ENCODE measurements at regions not wholly inside any gene's neighbourhood (a gene's known extent, or its start where the extent isn't known, plus 50 kb on each side); places are given as distances from the start of the nearest gene placed in this dataset.
"Not testable (repeated sequence)": the region's sequence is repeated elsewhere in the genome, so short reads cannot be mapped to it uniquely, and the experiment has no call there.

DNA sequence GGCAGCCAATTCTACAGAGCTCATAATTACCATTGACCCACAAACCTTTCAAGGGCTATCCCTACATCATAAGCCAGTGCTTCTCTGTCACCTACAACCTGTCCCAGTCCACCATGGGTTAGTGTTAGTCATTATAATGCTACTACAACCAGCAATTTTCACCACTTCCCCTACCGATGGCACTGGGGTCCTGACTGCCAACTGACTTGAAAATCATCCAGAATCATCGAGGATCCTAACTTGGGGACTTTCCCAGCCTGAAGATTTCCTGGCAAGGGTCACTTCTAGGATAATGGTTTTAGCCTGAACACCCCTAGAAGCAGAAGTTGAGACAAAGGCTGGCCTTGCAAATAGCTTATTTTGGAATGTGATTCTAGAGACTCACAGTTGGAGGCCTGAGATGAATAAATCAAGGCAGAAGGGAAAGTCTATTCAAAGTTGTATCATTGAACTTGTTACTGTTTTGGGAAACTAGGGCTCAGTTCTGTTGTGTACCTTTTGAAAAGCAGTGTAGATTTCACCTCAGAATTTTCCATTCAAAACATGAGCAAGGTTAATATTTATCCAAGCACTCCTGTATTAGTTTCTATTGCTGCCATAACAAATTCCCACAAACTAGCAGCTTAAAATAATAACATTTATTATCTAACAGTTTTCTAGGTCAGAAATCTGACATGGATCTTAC lies 633.0 kb downstream of the LRRC70 start:
- no peaks in the 10 kb centered on the region for H3K4me1 Mint-ChIP-seq
- no peak for DNase-seq (ENCODE audit: low read depth, low spot score)
- H3K36me3 Mint-ChIP-seq (ENCODE audit: low read depth), result no peaks in the 10 kb centered on the region
- H3K27ac Mint-ChIP-seq (ENCODE audit: unreplicated experiment), result no peak overlapping the region
- H3K9me3 Mint-ChIP-seq, result no peaks in the 10 kb centered on the region
- H3K4me3 Mint-ChIP-seq, result no peak overlapping the region
- TF ChIP-seq, protein P1, sequence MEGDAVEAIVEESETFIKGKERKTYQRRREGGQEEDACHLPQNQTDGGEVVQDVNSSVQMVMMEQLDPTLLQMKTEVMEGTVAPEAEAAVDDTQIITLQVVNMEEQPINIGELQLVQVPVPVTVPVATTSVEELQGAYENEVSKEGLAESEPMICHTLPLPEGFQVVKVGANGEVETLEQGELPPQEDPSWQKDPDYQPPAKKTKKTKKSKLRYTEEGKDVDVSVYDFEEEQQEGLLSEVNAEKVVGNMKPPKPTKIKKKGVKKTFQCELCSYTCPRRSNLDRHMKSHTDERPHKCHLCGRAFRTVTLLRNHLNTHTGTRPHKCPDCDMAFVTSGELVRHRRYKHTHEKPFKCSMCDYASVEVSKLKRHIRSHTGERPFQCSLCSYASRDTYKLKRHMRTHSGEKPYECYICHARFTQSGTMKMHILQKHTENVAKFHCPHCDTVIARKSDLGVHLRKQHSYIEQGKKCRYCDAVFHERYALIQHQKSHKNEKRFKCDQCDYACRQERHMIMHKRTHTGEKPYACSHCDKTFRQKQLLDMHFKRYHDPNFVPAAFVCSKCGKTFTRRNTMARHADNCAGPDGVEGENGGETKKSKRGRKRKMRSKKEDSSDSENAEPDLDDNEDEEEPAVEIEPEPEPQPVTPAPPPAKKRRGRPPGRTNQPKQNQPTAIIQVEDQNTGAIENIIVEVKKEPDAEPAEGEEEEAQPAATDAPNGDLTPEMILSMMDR (conservative IDR thresholded peaks at IDR 0.05), result no peak
- H3K27me3 Mint-ChIP-seq (ENCODE audit: low read depth), result no peaks in the 10 kb centered on the region

DNA sequence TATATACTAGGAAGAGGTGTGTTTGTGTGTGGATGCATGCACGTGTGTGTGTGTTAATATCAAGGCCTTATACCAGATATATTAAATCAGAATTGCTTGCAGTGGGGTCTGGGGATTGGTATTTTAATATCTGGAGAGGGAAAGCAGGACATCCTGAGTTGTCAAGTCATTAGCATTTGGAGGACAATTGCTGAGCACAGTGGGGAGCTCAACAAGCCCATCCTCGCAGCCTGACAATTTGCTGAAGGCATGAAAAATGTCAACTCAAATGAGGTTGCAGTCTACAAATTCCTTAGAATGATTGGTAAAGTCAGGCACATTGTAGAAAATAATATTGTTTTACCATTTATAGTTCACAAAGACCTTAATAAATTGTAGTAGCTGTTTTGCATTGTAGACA lies 627.4 kb downstream of the LRRC70 start:
- no peaks in the 10 kb centered on the region for H3K4me1 Mint-ChIP-seq
- no peak overlapping the region for H3K27ac Mint-ChIP-seq (ENCODE audit: unreplicated experiment)
- DNase-seq (ENCODE audit: low read depth, low spot score), result no peak
- H3K9me3 Mint-ChIP-seq, result no peaks in the 10 kb centered on the region
- H3K4me3 Mint-ChIP-seq, result no peak overlapping the region
- TF ChIP-seq, protein P1 (conservative IDR thresholded peaks at IDR 0.05), result no peak
- no peaks in the 10 kb centered on the region for H3K36me3 Mint-ChIP-seq (ENCODE audit: low read depth)
- H3K27me3 Mint-ChIP-seq (ENCODE audit: low read depth), result no peaks in the 10 kb centered on the region

DNA sequence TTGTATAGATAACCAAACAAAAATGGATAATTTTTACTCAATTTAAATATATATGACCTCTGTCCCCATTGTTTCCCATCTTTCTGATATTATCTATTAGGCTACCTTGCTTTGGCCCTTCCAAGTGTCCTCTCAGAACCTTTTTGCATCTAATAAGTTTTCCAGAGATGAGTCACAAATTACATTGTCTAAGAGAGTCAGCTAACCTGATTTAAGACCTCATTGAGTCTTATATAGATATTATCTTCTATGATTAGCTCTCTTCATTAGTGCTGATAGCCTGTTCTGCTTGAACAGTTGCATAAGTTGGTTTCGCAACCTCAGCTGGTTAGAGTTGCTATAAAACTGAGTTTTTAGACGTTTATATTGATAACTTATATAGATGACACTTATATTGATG lies 623.1 kb downstream of the LRRC70 start:
- no peak overlapping the region for H3K27ac Mint-ChIP-seq (ENCODE audit: unreplicated experiment)
- H3K4me1 Mint-ChIP-seq, result no peaks in the 10 kb centered on the region

DNA sequence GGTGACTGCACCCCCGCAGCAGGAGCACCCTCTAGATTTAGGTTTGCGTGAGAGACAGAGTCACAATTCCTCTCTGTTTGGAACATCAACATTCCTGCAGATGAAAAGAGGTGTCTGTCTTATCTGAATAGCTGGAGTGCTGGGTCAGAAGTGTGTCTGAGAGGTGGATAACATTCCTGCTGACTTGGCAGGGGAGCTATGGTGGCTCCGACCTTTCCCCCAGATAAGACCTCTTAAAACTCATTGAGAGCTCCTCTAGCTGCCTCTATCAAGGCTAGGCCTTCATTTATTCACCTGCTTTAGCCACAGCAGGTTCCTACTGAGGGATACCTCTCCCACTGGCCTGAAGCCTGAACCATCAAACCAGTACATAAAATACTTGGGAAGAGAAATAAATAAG lies 615.5 kb downstream of the LRRC70 start:
- H3K4me1 Mint-ChIP-seq, result peaks cover 2% of the 10 kb centered on the region
- TF ChIP-seq, protein P1 (conservative IDR thresholded peaks at IDR 0.05), result no peak
- no peak overlapping the region for H3K4me3 Mint-ChIP-seq
- no peak for DNase-seq (ENCODE audit: low read depth, low spot score)
- no peak overlapping the region for H3K27ac Mint-ChIP-seq (ENCODE audit: unreplicated experiment)
- H3K9me3 Mint-ChIP-seq, result peaks cover 8% of the 10 kb centered on the region
- H3K27me3 Mint-ChIP-seq (ENCODE audit: low read depth), result no peaks in the 10 kb centered on the region
- H3K36me3 Mint-ChIP-seq (ENCODE audit: low read depth), result no peaks in the 10 kb centered on the region

More for the DNA sequence above, 623.1 kb downstream of the LRRC70 start:
- Mint-ChIP-seq H3K4me3 (no peak overlapping the region), H3K9me3 (peaks cover 3% of the 10 kb centered on the region), H3K27me3 (ENCODE audit: low read depth) (peaks cover 3% of the 10 kb centered on the region), H3K36me3 (ENCODE audit: low read depth) (no peaks in the 10 kb centered on the region)
- TF ChIP-seq, protein P1 (conservative IDR thresholded peaks at IDR 0.05), result no peak
- DNase-seq (ENCODE audit: low read depth, low spot score), result no peak

DNA sequence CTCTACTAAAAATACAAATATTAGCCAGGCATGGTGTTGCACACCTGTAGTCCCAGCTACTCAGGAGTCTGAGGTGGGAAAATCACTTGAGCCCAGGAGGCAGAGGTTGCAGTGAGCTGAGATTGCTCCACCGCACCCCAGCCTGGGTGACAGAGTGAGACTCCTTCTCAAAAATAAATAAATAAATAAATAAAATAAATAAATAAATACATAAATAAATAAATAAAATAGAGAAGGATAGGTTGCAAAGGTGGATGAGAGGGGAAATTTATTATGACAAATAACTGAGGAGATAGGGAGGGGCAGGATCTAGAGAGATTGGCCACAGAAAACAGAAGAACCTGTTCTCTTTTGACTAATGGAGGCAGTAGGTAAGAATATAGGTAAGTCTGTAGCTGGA lies 601.6 kb downstream of the LRRC70 start:
- not testable (repeated sequence) for H3K36me3 Mint-ChIP-seq (ENCODE audit: low read depth); H3K9me3 Mint-ChIP-seq; H3K4me1 Mint-ChIP-seq; H3K27me3 Mint-ChIP-seq (ENCODE audit: low read depth); H3K27ac Mint-ChIP-seq (ENCODE audit: unreplicated experiment); DNase-seq (ENCODE audit: low read depth, low spot score); H3K4me3 Mint-ChIP-seq

DNA sequence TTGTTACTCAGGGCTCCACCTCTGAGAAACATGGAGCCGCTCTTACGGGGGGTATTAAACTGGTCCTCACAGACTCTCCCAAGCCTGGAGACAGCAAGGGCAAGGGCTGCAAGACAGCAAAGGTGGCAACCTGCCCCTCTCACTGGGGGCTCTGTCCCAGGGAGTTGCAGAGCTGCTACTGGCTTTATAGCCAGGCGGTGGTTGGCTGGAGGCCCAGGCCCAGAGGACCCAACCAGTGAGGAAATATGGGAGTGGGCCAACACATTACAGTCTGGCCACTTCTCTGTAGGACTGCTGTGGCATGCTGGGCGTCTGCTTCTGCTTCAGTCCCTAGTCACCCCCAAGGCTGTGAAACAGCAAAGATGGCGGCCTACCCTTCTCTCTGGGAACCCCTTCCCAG lies 597.2 kb downstream of the LRRC70 start:
- no peak for DNase-seq (ENCODE audit: low read depth, low spot score)
- TF ChIP-seq, protein P1 (conservative IDR thresholded peaks at IDR 0.05), result no peak
- Mint-ChIP-seq H3K27me3 (ENCODE audit: low read depth) (no peaks in the 10 kb centered on the region), H3K9me3 (no peaks in the 10 kb centered on the region), H3K4me3 (no peak overlapping the region), H3K4me1 (no peaks in the 10 kb centered on the region), H3K36me3 (ENCODE audit: low read depth) (no peaks in the 10 kb centered on the region), H3K27ac (ENCODE audit: unreplicated experiment) (no peak overlapping the region)
